ENCODE measurements at regions not wholly inside any gene's neighbourhood (a gene's known extent, or its start where the extent isn't known, plus 50 kb on each side); places are given as distances from the start of the nearest gene placed in this dataset.

DNA sequence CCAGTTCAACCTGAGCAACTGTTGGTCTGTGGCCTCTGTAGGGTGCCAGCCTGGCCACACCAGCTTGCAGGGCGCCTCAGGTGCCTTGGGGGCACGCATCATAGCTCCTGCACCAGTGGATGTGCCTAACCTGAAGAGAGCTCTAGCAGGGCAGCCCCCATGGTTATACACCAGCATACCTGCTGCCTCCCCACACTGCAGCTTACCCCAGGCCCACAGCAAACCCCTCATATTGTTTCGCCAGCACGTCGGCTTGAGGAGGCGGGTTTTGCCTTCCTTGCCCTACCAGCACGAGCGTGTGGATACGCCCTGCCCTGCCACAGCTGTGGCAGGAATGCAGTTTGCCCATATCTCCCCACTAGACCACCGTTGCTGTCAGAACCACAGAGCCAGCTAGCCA, 435.9 kb downstream of the SLCO4C1 start:
- Histone ChIP-seq H3K36me3 (no peaks in the 10 kb centered on the region), H3K27me3 (no peaks in the 10 kb centered on the region), H3K9me3 (no peaks in the 10 kb centered on the region), H3K4me1 (no peaks in the 10 kb centered on the region), H3K27ac (no peak overlapping the region), H3K4me3 (no peak overlapping the region)
- TF ChIP-seq EP300 (IDR thresholded peaks at IDR 0.05): no peak
- no peak for TF ChIP-seq POLR2AphosphoS5 (IDR thresholded peaks at IDR 0.05)
- TF ChIP-seq, protein P1, sequence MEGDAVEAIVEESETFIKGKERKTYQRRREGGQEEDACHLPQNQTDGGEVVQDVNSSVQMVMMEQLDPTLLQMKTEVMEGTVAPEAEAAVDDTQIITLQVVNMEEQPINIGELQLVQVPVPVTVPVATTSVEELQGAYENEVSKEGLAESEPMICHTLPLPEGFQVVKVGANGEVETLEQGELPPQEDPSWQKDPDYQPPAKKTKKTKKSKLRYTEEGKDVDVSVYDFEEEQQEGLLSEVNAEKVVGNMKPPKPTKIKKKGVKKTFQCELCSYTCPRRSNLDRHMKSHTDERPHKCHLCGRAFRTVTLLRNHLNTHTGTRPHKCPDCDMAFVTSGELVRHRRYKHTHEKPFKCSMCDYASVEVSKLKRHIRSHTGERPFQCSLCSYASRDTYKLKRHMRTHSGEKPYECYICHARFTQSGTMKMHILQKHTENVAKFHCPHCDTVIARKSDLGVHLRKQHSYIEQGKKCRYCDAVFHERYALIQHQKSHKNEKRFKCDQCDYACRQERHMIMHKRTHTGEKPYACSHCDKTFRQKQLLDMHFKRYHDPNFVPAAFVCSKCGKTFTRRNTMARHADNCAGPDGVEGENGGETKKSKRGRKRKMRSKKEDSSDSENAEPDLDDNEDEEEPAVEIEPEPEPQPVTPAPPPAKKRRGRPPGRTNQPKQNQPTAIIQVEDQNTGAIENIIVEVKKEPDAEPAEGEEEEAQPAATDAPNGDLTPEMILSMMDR (IDR thresholded peaks at IDR 0.05): no peak
- TF ChIP-seq POLR2A (IDR thresholded peaks at IDR 0.05): no peak
- ATAC-seq: no peak
- 93% methylated on average over 5 of the region's 10 CpGs; no CpG with 5 or more reads in 1 of the 2 donors for WGBS, 2 donors (ENCODE audit: low coverage in 1 of 2)

DNA sequence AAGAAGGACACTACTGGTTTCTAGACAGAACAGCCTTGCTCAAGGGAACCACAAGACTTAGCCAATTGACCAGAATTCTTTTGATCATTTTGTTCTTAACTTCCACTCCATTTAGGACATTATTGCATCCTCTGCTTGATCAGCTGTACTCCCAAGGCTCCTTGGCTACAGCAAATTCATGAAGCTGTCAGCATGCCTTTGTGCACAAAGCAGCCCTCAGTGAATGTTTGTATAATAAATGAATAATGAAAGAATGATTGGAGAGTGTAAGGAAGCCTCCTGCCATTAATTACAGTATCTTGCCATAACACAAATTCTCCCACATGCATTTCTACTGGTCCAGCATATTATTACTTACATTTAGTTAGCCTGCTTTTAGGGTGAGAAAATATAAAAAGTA, 449.6 kb downstream of the SLCO4C1 start:
- H3K27ac ChIP-seq: no peak overlapping the region
- no peak for ATAC-seq

GRCh38 chr5:101843055-101843454, 453.0 kb downstream of the SLCO4C1 start:
- Histone ChIP-seq H3K36me3 (no peaks in the 10 kb centered on the region), H3K9me3 (no peaks in the 10 kb centered on the region), H3K27ac (no peak overlapping the region), H3K4me3 (no peak overlapping the region), H3K4me1 (peaks cover 0 to 7% (median 0%) of the 10 kb centered on the region in 3 donors), H3K27me3 (no peaks in the 10 kb centered on the region)
- 61 to 71% methylated on average over 1 of the region's 1 CpG for WGBS, 2 donors (ENCODE audit: low coverage in 1 of 2)
- no peak for TF ChIP-seq POLR2AphosphoS5 (IDR thresholded peaks at IDR 0.05)
- TF ChIP-seq, protein P1 (IDR thresholded peaks at IDR 0.05): no peak
- ATAC-seq: no peak

More for the DNA sequence above, 449.6 kb downstream of the SLCO4C1 start:
- Histone ChIP-seq H3K27me3 (no peaks in the 10 kb centered on the region), H3K4me1 (no peaks in the 10 kb centered on the region), H3K36me3 (no peaks in the 10 kb centered on the region), H3K9me3 (no peaks in the 10 kb centered on the region), H3K4me3 (no peak overlapping the region)
- TF ChIP-seq POLR2A (IDR thresholded peaks at IDR 0.05) (no peak), POLR2AphosphoS5 (IDR thresholded peaks at IDR 0.05) (no peak), EP300 (IDR thresholded peaks at IDR 0.05) (no peak)
- TF ChIP-seq, protein P1 (IDR thresholded peaks at IDR 0.05): no peak

DNA sequence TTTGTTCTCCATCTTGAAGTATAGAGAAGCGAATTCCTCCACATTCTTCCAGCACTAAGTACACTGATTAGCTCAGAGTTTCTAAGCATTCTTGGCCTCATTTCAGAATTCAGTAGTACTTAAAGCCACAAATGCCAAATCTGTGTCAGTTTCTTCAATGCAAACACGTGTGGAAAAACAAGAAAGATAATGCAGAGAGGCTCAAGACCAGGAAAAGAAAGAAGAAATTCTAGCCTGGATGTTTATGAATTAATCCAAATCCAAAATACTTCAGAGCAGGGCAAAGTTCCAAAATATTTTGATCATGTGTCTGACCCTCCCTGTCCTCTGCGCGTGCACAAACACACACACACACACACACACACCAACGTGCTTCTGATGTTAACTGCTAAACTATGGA, 457.6 kb downstream of the SLCO4C1 start:
- no peak overlapping the region for H3K27ac ChIP-seq
- H3K4me1 ChIP-seq: peaks cover 0 to 7% (median 0%) of the 10 kb centered on the region in 3 donors
- H3K36me3 ChIP-seq: no peaks in the 10 kb centered on the region
- H3K4me3 ChIP-seq: no peak overlapping the region
- no peaks in the 10 kb centered on the region for H3K9me3 ChIP-seq
- 7 to 18% methylated on average over 5 of the region's 5 CpGs for WGBS, 2 donors (ENCODE audit: low coverage in 1 of 2)
- H3K27me3 ChIP-seq: no peaks in the 10 kb centered on the region
- no peak for ATAC-seq
- TF ChIP-seq POLR2A (IDR thresholded peaks at IDR 0.05) (no peak), POLR2AphosphoS5 (IDR thresholded peaks at IDR 0.05) (no peak), EP300 (IDR thresholded peaks at IDR 0.05) (no peak)
- TF ChIP-seq, protein P1 (IDR thresholded peaks at IDR 0.05): no peak

DNA sequence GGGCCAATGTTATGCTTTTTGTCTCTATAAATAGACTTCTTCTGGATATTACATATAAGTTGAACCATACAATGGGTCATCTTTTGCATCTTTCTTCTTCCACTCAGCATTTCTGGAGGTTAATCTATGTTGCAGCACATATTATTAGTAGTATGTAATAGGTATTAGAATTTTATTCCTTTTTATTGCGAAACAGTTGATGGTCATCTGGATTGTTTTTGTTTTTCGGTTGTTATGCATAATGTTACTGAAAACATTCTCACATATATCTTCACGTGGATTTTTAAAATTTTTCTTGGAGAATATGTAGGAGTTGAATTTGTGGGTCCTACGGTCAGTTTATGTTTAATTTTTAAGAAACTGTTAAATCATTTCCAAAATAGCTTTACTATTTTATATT, 466.8 kb downstream of the SLCO4C1 start:
- 63 to 76% methylated on average over 4 of the region's 4 CpGs for WGBS, 2 donors (ENCODE audit: low coverage in 1 of 2)
- Histone ChIP-seq H3K27me3 (no peaks in the 10 kb centered on the region), H3K9me3 (peaks cover 0 to 13% (median 0%) of the 10 kb centered on the region in 3 donors), H3K4me1 (no peaks in the 10 kb centered on the region), H3K4me3 (no peak overlapping the region), H3K36me3 (no peaks in the 10 kb centered on the region), H3K27ac (no peak overlapping the region)
- TF ChIP-seq EP300 (IDR thresholded peaks at IDR 0.05): no peak
- TF ChIP-seq, protein P1 (IDR thresholded peaks at IDR 0.05): no peak
- ATAC-seq: no peak
